ENCODE measurements at regions not wholly inside any gene's neighbourhood (a gene's known extent, or its start where the extent isn't known, plus 50 kb on each side); places are given as distances from the start of the nearest gene placed in this dataset.
"Not testable (repeated sequence)": the region's sequence is repeated elsewhere in the genome, so short reads cannot be mapped to it uniquely, and the experiment has no call there.

- DNase-seq (ENCODE audit: low read depth in 1 of 2, low spot score in 1 of 2): no peak
Observed at GRCh38 chr14:41120402-41120801, 486.3 kb upstream of the LRFN5 start.

GRCh38 chr14:41096131-41096530, 510.5 kb upstream of the LRFN5 start:
- no peak for DNase-seq (ENCODE audit: low read depth in 1 of 2, low spot score in 1 of 2)

GRCh38 chr14:41087056-41087455, 519.6 kb upstream of the LRFN5 start:
- DNase-seq (ENCODE audit: low read depth in 1 of 2, low spot score in 1 of 2): no peak

GRCh38 chr14:41073544-41073943, 533.1 kb upstream of the LRFN5 start:
- DNase-seq (ENCODE audit: low read depth in 1 of 2, low spot score in 1 of 2): no peak

GRCh38 chr14:41072776-41073175, 533.9 kb upstream of the LRFN5 start:
- DNase-seq (ENCODE audit: low read depth in 1 of 2, low spot score in 1 of 2): no peak

GRCh38 chr14:41071351-41071750, 535.3 kb upstream of the LRFN5 start:
- DNase-seq (ENCODE audit: low read depth in 1 of 2, low spot score in 1 of 2): no peak

GRCh38 chr14:41062826-41063225, 543.9 kb upstream of the LRFN5 start:
- DNase-seq (ENCODE audit: low read depth in 1 of 2, low spot score in 1 of 2): no peak

- no peak for DNase-seq (ENCODE audit: low read depth in 1 of 2, low spot score in 1 of 2)
Observed at GRCh38 chr14:41055589-41055988, 551.1 kb upstream of the LRFN5 start.

- no peak for DNase-seq (ENCODE audit: low read depth in 1 of 2, low spot score in 1 of 2)
Observed at GRCh38 chr14:41051801-41052200, 554.9 kb upstream of the LRFN5 start.

GRCh38 chr14:41047763-41048162, 558.9 kb upstream of the LRFN5 start:
- DNase-seq (ENCODE audit: low read depth in 1 of 2, low spot score in 1 of 2): no peak

- no peak for DNase-seq (ENCODE audit: low read depth in 1 of 2, low spot score in 1 of 2)
Observed at GRCh38 chr14:41037388-41037787, 569.3 kb upstream of the LRFN5 start.

GRCh38 chr14:41034969-41035368, 571.7 kb upstream of the LRFN5 start:
- DNase-seq (ENCODE audit: low read depth in 1 of 2, low spot score in 1 of 2): no peak

- DNase-seq (ENCODE audit: low read depth in 1 of 2, low spot score in 1 of 2): no peak
Observed at GRCh38 chr14:41022932-41023331, 583.7 kb upstream of the LRFN5 start.

- no peak for DNase-seq (ENCODE audit: low read depth in 1 of 2, low spot score in 1 of 2)
Observed at GRCh38 chr14:41016213-41016612, 590.5 kb upstream of the LRFN5 start.

- DNase-seq (ENCODE audit: low read depth in 1 of 2, low spot score in 1 of 2): no peak
Observed at GRCh38 chr14:41000350-41000749, 606.3 kb upstream of the LRFN5 start.

- DNase-seq (ENCODE audit: low read depth in 1 of 2, low spot score in 1 of 2): no peak
Observed at GRCh38 chr14:40989260-40989659, 617.4 kb upstream of the LRFN5 start.

GRCh38 chr14:40987481-40987880, 619.2 kb upstream of the LRFN5 start:
- DNase-seq (ENCODE audit: low read depth in 1 of 2, low spot score in 1 of 2): no peak

GRCh38 chr14:40986655-40987054, 620.0 kb upstream of the LRFN5 start:
- DNase-seq (ENCODE audit: low read depth in 1 of 2, low spot score in 1 of 2): no peak

GRCh38 chr14:40985584-40985983, 621.1 kb upstream of the LRFN5 start:
- DNase-seq (ENCODE audit: low read depth in 1 of 2, low spot score in 1 of 2): no peak

GRCh38 chr14:40983604-40984003, 623.1 kb upstream of the LRFN5 start:
- no peak for DNase-seq (ENCODE audit: low read depth in 1 of 2, low spot score in 1 of 2)

- DNase-seq (ENCODE audit: low read depth in 1 of 2, low spot score in 1 of 2): no peak
Observed at GRCh38 chr14:40981247-40981646, 625.4 kb upstream of the LRFN5 start.

- DNase-seq (ENCODE audit: low read depth in 1 of 2, low spot score in 1 of 2): not testable (repeated sequence)
Observed at GRCh38 chr14:40960257-40960656, 646.4 kb upstream of the LRFN5 start.

- DNase-seq (ENCODE audit: low read depth in 1 of 2, low spot score in 1 of 2): no peak
Observed at GRCh38 chr14:40955131-40955505, 651.6 kb upstream of the LRFN5 start.

All from activated CD4-positive, alpha-beta T cell treated with anti-CD3 and anti-CD28 coated beads, Interleukin-2, amount 50 U/mL, for 24 hours (primary cell).